Cardiac fibroblast (primary cell): ENCODE measurements at regions not wholly inside any gene's neighbourhood (a gene's known extent, or its start where the extent isn't known, plus 50 kb on each side); places are given as distances from the start of the nearest gene placed in this dataset.

ENCODE experiments used
- DNase-seq, 2 donors: peaks; one replicate each; pipeline versions ENCODE4 v3.0.0 to v3.0.0-alpha.2; 2010; ENCODE audit warnings: low read depth in 2 of 2
- H3K4me3 ChIP-seq, 2 donors: replicated peaks in 1 of 2; 1 replicate in 1 of 2; 2 replicates in 1 of 2; pipeline ENCODE4 v1.5.1; 2011; ENCODE audit warnings: low read depth in 2 of 2, low read length in 2 of 2, mild to moderate bottlenecking in 2 of 2, moderate library complexity in 1 of 2
- CTCF ChIP-seq: IDR thresholded peaks from one replicate; pipeline ENCODE4 v1.5.1; 2011; ENCODE audit warnings: low read depth, mild to moderate bottlenecking, low read length, inconsistent platforms

DNA sequence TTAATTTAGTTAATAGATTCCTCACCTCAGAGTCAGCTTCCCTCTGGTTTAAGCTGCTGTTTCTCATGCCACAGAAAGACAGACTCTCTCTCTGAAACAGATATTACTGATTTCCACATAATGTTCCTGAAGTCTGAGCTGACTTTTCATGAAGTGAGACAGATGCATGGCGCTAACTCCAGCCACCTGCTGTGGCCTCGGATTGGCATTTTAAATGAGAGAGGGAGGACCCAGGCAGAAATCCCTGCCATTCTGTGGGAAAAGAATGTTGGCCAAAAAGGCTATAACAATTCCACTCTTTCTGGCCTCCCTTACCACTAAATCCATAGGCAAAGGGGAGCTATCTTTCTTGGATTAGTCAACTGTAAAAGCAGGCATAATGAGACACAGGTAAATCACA, 354.1 kb upstream of the CDH4 start:
- no peak overlapping the region for H3K4me3 ChIP-seq
- DNase-seq: no peak
- no peak for TF ChIP-seq CTCF

- no peak for DNase-seq
- no peak overlapping the region for H3K4me3 ChIP-seq
- TF ChIP-seq CTCF: no peak
These were observed 352.7 kb upstream of the CDH4 start for GRCh38 chr20:60899320-60899719.

GRCh38 chr20:60900618-60901017, 351.4 kb upstream of the CDH4 start:
- no peak for TF ChIP-seq CTCF
- DNase-seq: no peak
- no peak overlapping the region for H3K4me3 ChIP-seq

- no peak for DNase-seq
- no peak overlapping the region for H3K4me3 ChIP-seq
- TF ChIP-seq CTCF: no peak
These were observed 350.2 kb upstream of the CDH4 start for GRCh38 chr20:60901831-60902230.

DNA sequence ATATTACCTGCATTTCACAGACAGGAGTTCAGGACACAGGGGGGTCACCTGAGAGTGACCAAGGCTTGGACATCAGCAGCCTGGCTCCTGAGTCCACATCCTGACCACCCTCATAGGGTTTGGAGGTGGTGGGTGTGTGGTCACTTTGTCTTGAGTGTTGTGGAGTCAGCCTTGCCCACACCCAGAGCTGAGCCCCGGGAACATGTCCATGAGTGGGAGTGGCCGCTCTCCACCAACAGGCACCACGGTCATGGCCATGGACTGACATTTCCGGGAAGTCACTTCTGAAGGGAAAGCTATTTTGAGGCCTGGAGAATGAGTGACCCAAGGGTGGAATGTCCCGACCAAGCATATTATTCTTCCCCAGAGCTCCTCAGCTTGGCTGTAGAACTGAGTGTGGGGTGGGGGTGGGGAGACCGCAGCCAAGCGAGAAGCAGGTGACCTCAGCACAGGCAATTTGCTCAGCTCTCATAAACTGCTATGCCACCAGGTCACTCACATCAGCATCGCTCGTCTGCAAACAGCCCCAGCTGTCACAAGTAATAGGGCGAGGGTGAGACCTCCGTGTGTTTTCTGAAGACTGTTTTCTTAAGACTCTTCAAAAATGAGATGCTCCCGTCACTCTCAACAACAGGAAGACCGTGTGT, 348.6 kb upstream of the CDH4 start:
- no peak for DNase-seq
- TF ChIP-seq CTCF: no peak

DNA sequence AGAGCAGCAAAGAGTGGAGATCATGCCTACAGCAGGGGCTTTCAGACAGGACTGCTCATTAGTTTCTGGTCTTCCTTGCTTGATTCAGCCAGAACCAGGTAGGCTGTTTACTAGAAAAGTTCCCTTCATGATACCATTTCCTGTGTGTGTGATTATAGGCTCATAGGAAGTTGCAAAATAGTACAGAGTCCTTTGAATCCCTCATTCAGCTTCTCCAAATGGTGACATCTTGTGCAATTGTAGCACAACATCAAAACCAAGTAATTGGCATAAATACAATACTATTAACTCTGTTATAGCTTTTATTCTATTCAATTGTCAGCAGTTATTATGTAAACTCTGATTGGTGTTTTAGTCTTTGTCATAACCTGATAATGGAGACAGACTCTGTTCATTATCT, 347.3 kb upstream of the CDH4 start:
- no peak for TF ChIP-seq CTCF
- DNase-seq: no peak
- H3K4me3 ChIP-seq: no peak overlapping the region

More for the DNA sequence above, 348.6 kb upstream of the CDH4 start:
- no peak overlapping the region for H3K4me3 ChIP-seq

- H3K4me3 ChIP-seq: no peak overlapping the region
- no peak for DNase-seq
- no peak for TF ChIP-seq CTCF
These were observed 346.1 kb upstream of the CDH4 start for GRCh38 chr20:60905919-60906318.
